IMR-90 (cell line): ENCODE measurements at regions not wholly inside any gene's neighbourhood (a gene's known extent, or its start where the extent isn't known, plus 50 kb on each side); places are given as distances from the start of the nearest gene placed in this dataset.

Experiments used
- ATAC-seq: fragments of 200-7000 bp; cut with Tn5 transposase; 2 replicates; pipeline ENCODE4 v1.9.1; 2020; ENCODE audit warnings: low read depth, mild to moderate bottlenecking, moderate library complexity
- BruUV-seq: library from RNA; stranded (reverse); fragments of 400-500 nt; replicated peaks from 2 replicates; lab custom pipeline; 2021; lab: Mats Ljungman, UMichigan
- CTCF ChIA-PET: fragments of 300-600 bp; formaldehyde crosslinking; extraction: SDS; loops from one replicate; lab custom pipeline; 2021; ENCODE audit warnings: antibody characterized with exemption; lab: Yijun Ruan, JAX
- POLR2A ChIA-PET: fragments of 300-600 bp; sonication (Branson Sonifier 250); formaldehyde crosslinking; loops from one replicate; lab custom pipeline; 2022; ENCODE audit warnings: antibody characterized with exemption; ENCODE audit not compliant: unreplicated experiment; lab: Charles Lee
- DNase-seq: peaks from one replicate; pipeline ENCODE4 v3.0.0; 2013
- H2AFZ ChIP-seq: replicated peaks from 2 replicates; pipeline ENCODE3; 2013; ENCODE audit warnings: low read length, mild to moderate bottlenecking; ENCODE audit not compliant: poor library complexity
- H2AK5ac ChIP-seq: 2 replicates; pipeline ENCODE4 v1.6.1; 2013; ENCODE audit warnings: low read depth, low read length, inconsistent platforms
- H2AK9ac ChIP-seq: replicated peaks from 2 replicates; pipeline ENCODE3; 2013; ENCODE audit warnings: mild to moderate bottlenecking, low read depth, low read length, moderate library complexity; ENCODE audit not compliant: poor library complexity
- H2BK120ac ChIP-seq: 2 replicates; pipeline ENCODE4 v1.6.1; 2013; ENCODE audit warnings: low read depth, low read length, inconsistent platforms
- H2BK15ac ChIP-seq: 3 replicates; pipeline ENCODE4 v1.6.1; 2013; ENCODE audit warnings: low read depth, low read length, inconsistent platforms
- H2BK20ac ChIP-seq: 2 replicates; pipeline ENCODE4 v1.6.1; 2013; ENCODE audit warnings: low read depth, mild to moderate bottlenecking, inconsistent platforms, low read length, moderate library complexity
- H2BK5ac ChIP-seq: 2 replicates; pipeline ENCODE4 v1.6.1; 2013; ENCODE audit warnings: mild to moderate bottlenecking, low read depth, low read length, inconsistent platforms; ENCODE audit not compliant: poor library complexity, severe bottlenecking
- H3K14ac ChIP-seq: replicated peaks from 2 replicates; pipeline ENCODE4 v1.6.1; 2013; ENCODE audit warnings: low read depth, low read length, inconsistent platforms
- H3K18ac ChIP-seq: 2 replicates; pipeline ENCODE4 v1.6.1; 2013; ENCODE audit warnings: low read depth, low read length, control low read depth
- H3K23ac ChIP-seq: 2 replicates; pipeline ENCODE4 v1.6.1; 2013; ENCODE audit warnings: low read depth, low read length, inconsistent platforms
- H3K27ac ChIP-seq: 2 replicates; pipeline ENCODE4 v1.5.1; 2013; ENCODE audit warnings: mild to moderate bottlenecking, control low read depth, low read length; ENCODE audit not compliant: insufficient read depth
- H3K27me3 ChIP-seq: 2 replicates; pipeline ENCODE4 v1.6.1; 2013; ENCODE audit warnings: low read length; ENCODE audit not compliant: control insufficient read depth, insufficient read depth
- H3K36me3 ChIP-seq: 2 replicates; pipeline ENCODE4 v1.6.1; 2013; ENCODE audit warnings: low read length, mixed read lengths; ENCODE audit not compliant: control insufficient read depth, insufficient read depth
- H3K4ac ChIP-seq: 2 replicates; pipeline ENCODE4 v1.6.1; 2013; ENCODE audit warnings: low read depth, low read length, inconsistent platforms
- H3K4me1 ChIP-seq: 2 replicates; pipeline ENCODE4 v1.6.1; 2013; ENCODE audit warnings: low read length, mixed read lengths; ENCODE audit not compliant: control insufficient read depth, insufficient read depth
- H3K4me2 ChIP-seq: 2 replicates; pipeline ENCODE4 v1.6.1; 2013; ENCODE audit warnings: low read depth, mild to moderate bottlenecking, control low read depth, low read length, moderate library complexity
- H3K4me3 ChIP-seq: 2 replicates; pipeline ENCODE4 v1.5.1; 2013; ENCODE audit warnings: low read depth, mild to moderate bottlenecking, control low read depth, low read length, moderate library complexity; ENCODE audit not compliant: insufficient read depth
- H3K56ac ChIP-seq: 2 replicates; pipeline ENCODE4 v1.6.1; 2013; ENCODE audit warnings: low read length, inconsistent platforms; ENCODE audit not compliant: insufficient read depth; ENCODE audit errors: extremely low read depth
- H3K79me1 ChIP-seq, 2 experiments: 2 replicates each; pipeline ENCODE4 v1.6.1; 2013; ENCODE audit warnings: low read length in 2 of 2, inconsistent platforms in 1 of 2, low read depth in 1 of 2
- H3K9ac ChIP-seq: 2 replicates; pipeline ENCODE4 v1.6.1; 2013; ENCODE audit warnings: low read depth, low read length, control low read depth
- H3K9me1 ChIP-seq: 2 replicates; pipeline ENCODE4 v1.6.1; 2013; ENCODE audit warnings: low read length, inconsistent platforms; ENCODE audit not compliant: insufficient read depth
- H3K9me3 ChIP-seq: 2 replicates; pipeline ENCODE4 v1.6.1; 2013; ENCODE audit warnings: low read length; ENCODE audit not compliant: control insufficient read depth, insufficient read depth
- H4K20me1 ChIP-seq: 2 replicates; pipeline ENCODE4 v1.6.1; 2013; ENCODE audit warnings: low read length, inconsistent platforms; ENCODE audit not compliant: insufficient read depth
- H4K5ac ChIP-seq: 2 replicates; pipeline ENCODE4 v1.6.1; 2013; ENCODE audit warnings: mild to moderate bottlenecking, low read depth, low read length, control low read depth
- H4K8ac ChIP-seq, 2 experiments: 2 replicates each; pipeline ENCODE4 v1.6.1; 2013; ENCODE audit warnings: low read depth in 2 of 2, low read length in 2 of 2, control low read depth in 1 of 2, inconsistent platforms in 1 of 2
- H4K91ac ChIP-seq: 2 replicates; pipeline ENCODE4 v1.6.1; 2013; ENCODE audit warnings: low read depth, low read length, inconsistent platforms; ENCODE audit not compliant: insufficient read depth
- CHD1 ChIP-seq: IDR thresholded peaks from 2 replicates; pipeline ENCODE4 v1.6.1; 2012; ENCODE audit warnings: low read depth, low read length, improper control_type of control experiment
- SMC3 ChIP-seq: fragments of 150-350 bp; IDR thresholded peaks from 2 replicates; pipeline ENCODE4 v1.6.1; 2016; ENCODE audit warnings: low read depth, mild to moderate bottlenecking, antibody characterized with exemption, low read length, moderate library complexity
- WGBS, 2 experiments: methylation state at CpG; one replicate each; pipeline versions ENCODE4 v1.1.5 to v1.1.7; 2013; ENCODE audit warnings: missing lambda C conversion rate in 2 of 2; ENCODE audit not compliant: insufficient read length in 1 of 2; ENCODE audit errors: extremely low coverage in 2 of 2; 5-methylcytosine and 5-hydroxymethylcytosine counted together
- dilution Hi-C: fragments of 300-500 bp; cut with HindIII; formaldehyde crosslinking; loops from one replicate; pipeline ENCODE4 v1.14.3; 2018; ENCODE audit warnings: low sequenced_read_pairs; ENCODE audit not compliant: unreplicated experiment
- in situ Hi-C: fragments of 300-500 bp; cut with MboI; formaldehyde crosslinking; loops from 3 replicates; pipeline ENCODE4 v1.14.3; 2019; ENCODE audit warnings: low sequenced_read_pairs, inconsistent platforms, mixed read lengths
- intact Hi-C: fragments of 100-400 bp; cut with micrococcal nuclease; formaldehyde crosslinking; loops from 2 replicates; pipeline ENCODE4 v1.10.0; 2022

GRCh38 chr7:130907439-130907838 lies 173.4 kb upstream of the KLF14 start:
- DNase-seq (no peak), ATAC-seq (no peak)
- H2AK9ac ChIP-seq, result no peak overlapping the region
- no peak overlapping the region for H4K91ac ChIP-seq
- ChIA-PET CTCF (interaction anchor here (1.0 kb wide), 1 partner anchor 11 kb away, joined by 3 read pairs; no protein-coding TSS in a partner anchor), POLR2A (no interaction called here)
- no peaks in the 10 kb centered on the region for H3K27me3 ChIP-seq
- in situ Hi-C loops (no loop called here), intact Hi-C loops (no loop called here), dilution Hi-C loops (no loop called here)
- no peak overlapping the region for H2AK5ac ChIP-seq
- H3K79me1 ChIP-seq, result peaks cover 0 to 10% of the 10 kb centered on the region in 2 experiments; a peak in 2 of 4 replicates
- H3K4me2 ChIP-seq, result peak overlapping the region; percentile 78
- no peak overlapping the region for H2BK120ac ChIP-seq
- peak overlapping the region; percentile 81; the same call in 1 of the 2 replicates for H3K14ac ChIP-seq
- no peak overlapping the region for H3K4ac ChIP-seq
- no CpG with 5 or more reads among the region's 4 CpGs for WGBS, 2 experiments
- H3K56ac ChIP-seq, result no peak overlapping the region
- H3K4me3 ChIP-seq, result peak overlapping the region; percentile 15; the same call in 1 of the 2 replicates
- BruUV-seq, result no TSS peak
- peak overlapping the region; percentile 68; the same call in 1 of the 2 replicates for H3K18ac ChIP-seq
- H3K23ac ChIP-seq, result peak overlapping the region; percentile 70; the same call in 1 of the 2 replicates
- H4K20me1 ChIP-seq, result peaks cover 75% of the 10 kb centered on the region
- peaks cover 42% of the 10 kb centered on the region for H3K36me3 ChIP-seq
- peak overlapping the region; percentile 80 for H2BK5ac ChIP-seq
- no peak overlapping the region; the same call in 1 of the 2 replicates for H3K9ac ChIP-seq
- H3K9me3 ChIP-seq, result no peaks in the 10 kb centered on the region
- H2BK15ac ChIP-seq, result no peak overlapping the region
- H2BK20ac ChIP-seq, result no peak overlapping the region
- H3K27ac ChIP-seq, result 0 out of 2 replicates have a peak overlapping the region, but pooled peaks have one; percentile 25
- peaks cover 13% of the 10 kb centered on the region for H3K9me1 ChIP-seq
- H2AFZ ChIP-seq, result no peak overlapping the region
- peaks cover 31% of the 10 kb centered on the region for H3K4me1 ChIP-seq
- H4K8ac ChIP-seq, result peak overlapping the region in 1 of 2 experiments; percentile 17; a peak in 1 of 4 replicates
- no peak overlapping the region; the same call in 1 of the 2 replicates for H4K5ac ChIP-seq
- 0 out of 2 replicates have a peak, but pooled peaks have one; percentile 24 for TF ChIP-seq CHD1
- no peak for TF ChIP-seq SMC3
